RWPE1 (cell line): ENCODE measurements at regions not wholly inside any gene's neighbourhood (a gene's known extent, or its start where the extent isn't known, plus 50 kb on each side); places are given as distances from the start of the nearest gene placed in this dataset.
A peak's percentile ranks its signal among the peaks of the same experiment; 100 is the strongest.

Experiments
- CTCF ChIA-PET: fragments of 350-600 bp; sonication (Branson Sonifier 250); formaldehyde crosslinking; extraction: SDS; loops from one replicate; lab custom pipeline; 2021; lab: Yijun Ruan, JAX
- POLR2A ChIA-PET: fragments of 400-600 bp; formaldehyde crosslinking; extraction: SDS; loops from one replicate; lab custom pipeline; 2020; ENCODE audit warnings: antibody characterized with exemption; ENCODE audit not compliant: low non-redundant PET; lab: Yijun Ruan, JAX
- DNase-seq: peaks from one replicate; pipeline ENCODE4 v3.0.0; 2012; ENCODE audit warnings: low spot score
- H3K27ac ChIP-seq: fragments of 450-650 bp; 2 replicates; pipeline ENCODE4 v1.5.1; 2017
- CTCF ChIP-seq: fragments of 450-650 bp; conservative IDR thresholded peaks from 2 replicates; pipeline ENCODE4 v1.5.1; 2017; ENCODE audit warnings: low read depth, mild to moderate bottlenecking

- ChIA-PET CTCF (interaction anchor here (0.5 to 0.6 kb wide), 2 partner anchors 50 to 91 kb away, joined by 3 read pairs; no protein-coding TSS in a partner anchor), POLR2A (no interaction called here)
- TF ChIP-seq CTCF: no peak
- DNase-seq: no peak
- no peak overlapping the region for H3K27ac ChIP-seq
Observed at GRCh38 chr6:18049646-18050045, 62.2 kb upstream of the KIF13A start.

GRCh38 chr6:18048953-18049630 is 61.7 kb upstream of the KIF13A start:
- no peak for DNase-seq
- no peak for TF ChIP-seq CTCF
- POLR2A ChIA-PET: no interaction called here
- no peak overlapping the region for H3K27ac ChIP-seq
- CTCF ChIA-PET: interaction anchor here (0.6 kb wide), 1 partner anchor 49 kb away, joined by 3 read pairs; no protein-coding TSS in a partner anchor

- ChIA-PET CTCF (interaction anchor here (0.6 kb wide), 2 partner anchors 70 to 76 kb away, joined by 3 to 5 read pairs; no protein-coding TSS in a partner anchor), POLR2A (no interaction called here)
- peak overlapping the region; percentile 32; the same call in 1 of the 2 replicates for H3K27ac ChIP-seq
- DNase-seq: peak; percentile 29
- no peak for TF ChIP-seq CTCF
Observed at GRCh38 chr6:18047406-18047805, 60.0 kb upstream of the KIF13A start.

GRCh38 chr6:18045507-18045906 is 58.1 kb upstream of the KIF13A start:
- H3K27ac ChIP-seq: no peak overlapping the region

GRCh38 chr6:18044108-18044783 is 56.8 kb upstream of the KIF13A start:
- DNase-seq: no peak
- no peak for TF ChIP-seq CTCF
- CTCF ChIA-PET: interaction anchor here (0.6 kb wide), 2 partner anchors 13 to 783 kb away, joined by 3 to 4 read pairs; no protein-coding TSS in a partner anchor
- POLR2A ChIA-PET: interaction anchor here (0.5 kb wide), 1 partner anchor 73 kb away, joined by 5 read pairs; no protein-coding TSS in a partner anchor
- H3K27ac ChIP-seq: peak overlapping the region; percentile 79

More at GRCh38 chr6:18045507-18045906, 58.1 kb upstream of the KIF13A start:
- TF ChIP-seq CTCF: no peak
- ChIA-PET POLR2A (no interaction called here), CTCF (interaction anchor here (0.8 kb wide), 1 partner anchor 81 kb away, joined by 3 read pairs; no protein-coding TSS in a partner anchor)
- no peak for DNase-seq

- no peak for DNase-seq
- peak overlapping the region; percentile 79 for H3K27ac ChIP-seq
- TF ChIP-seq CTCF: no peak
- CTCF ChIA-PET: interaction anchor here (0.6 kb wide), 1 partner anchor 70 kb away, joined by 4 read pairs; no protein-coding TSS in a partner anchor
- POLR2A ChIA-PET: no interaction called here
Observed at GRCh38 chr6:18042536-18043145, 55.2 kb upstream of the KIF13A start.
